ENCODE measurements at regions not wholly inside any gene's neighbourhood (a gene's known extent, or its start where the extent isn't known, plus 50 kb on each side); places are given as distances from the start of the nearest gene placed in this dataset.
A peak's percentile ranks its signal among the peaks of the same experiment; 100 is the strongest.

DNA sequence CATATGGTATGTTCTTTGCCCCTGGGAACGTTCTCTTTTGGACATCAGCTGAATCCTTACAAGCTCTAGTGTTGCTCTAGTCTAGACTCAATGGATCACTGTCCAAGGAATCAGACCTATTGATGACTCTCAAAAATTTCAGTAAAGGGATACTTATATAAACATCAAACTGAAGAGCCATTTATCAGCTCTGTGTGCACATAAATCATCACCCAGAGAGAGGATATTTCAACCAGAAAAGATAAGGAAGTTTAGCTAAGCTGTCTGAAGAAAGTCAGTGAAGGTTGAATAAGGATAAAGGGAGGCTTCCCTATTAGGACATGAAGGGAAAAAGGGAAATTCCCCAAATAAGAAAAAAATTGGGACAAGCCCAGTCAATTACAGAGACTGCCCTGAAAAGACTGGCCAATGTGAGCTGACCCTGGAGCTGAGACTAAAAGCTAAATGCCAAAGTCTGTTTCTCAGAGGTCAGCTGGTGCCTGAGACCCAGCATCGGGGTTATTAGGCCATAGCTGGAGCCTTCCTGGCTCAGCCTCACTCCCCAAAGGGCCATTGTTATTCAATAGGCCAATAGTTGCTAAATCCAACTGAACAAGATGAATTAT is 424.1 kb upstream of the THBS1 start:
- no peak for ATAC-seq

- no peak for ATAC-seq
These were observed 423.0 kb upstream of the THBS1 start for GRCh38 chr15:39157882-39158281.

GRCh38 chr15:39159833-39160232 is 421.0 kb upstream of the THBS1 start:
- no peak for ATAC-seq

DNA sequence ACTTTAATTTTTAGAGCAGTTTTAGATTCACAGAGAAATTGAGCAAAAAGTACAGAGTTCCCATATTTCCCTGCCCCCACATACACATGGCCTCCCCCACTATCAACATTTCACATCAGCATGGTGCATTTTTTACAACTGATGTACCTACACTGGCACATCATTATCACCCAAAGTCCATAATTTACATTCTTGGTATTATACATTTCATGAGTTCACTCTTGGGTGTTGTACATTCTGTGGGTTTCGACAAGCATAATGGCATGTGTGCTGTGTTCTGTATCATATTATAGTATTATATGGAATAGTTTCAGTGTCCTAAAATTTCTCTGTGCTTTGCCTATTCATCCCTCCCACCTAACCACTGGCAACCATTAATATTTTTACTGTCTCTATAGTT is 419.8 kb upstream of the THBS1 start:
- ATAC-seq, result no peak

GRCh38 chr15:39165020-39165706 is 415.7 kb upstream of the THBS1 start:
- no peak for ATAC-seq

- no peak for ATAC-seq
These were observed 413.5 kb upstream of the THBS1 start for GRCh38 chr15:39167164-39168058.

DNA sequence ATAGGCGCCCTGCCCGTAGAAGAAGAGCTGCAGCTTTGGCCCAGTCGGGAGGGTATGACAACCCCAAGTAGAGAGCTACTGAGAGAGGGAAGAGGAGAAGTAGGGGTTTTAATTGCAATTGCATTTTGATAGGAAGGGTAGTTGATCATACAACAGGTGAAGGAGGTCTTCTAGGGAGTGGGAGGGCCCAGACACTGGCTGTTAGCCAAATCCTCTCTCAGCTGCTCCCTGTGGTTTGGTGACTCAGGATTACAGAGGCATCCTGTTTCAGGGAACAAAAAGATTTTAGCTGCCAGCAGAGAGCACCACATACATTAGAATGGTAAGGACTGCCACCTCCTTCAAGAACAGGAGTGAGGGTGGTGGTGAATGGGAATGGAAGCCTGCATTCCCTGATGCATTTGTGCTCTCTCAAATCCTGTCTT is 408.9 kb upstream of the THBS1 start:
- ATAC-seq, result peak; percentile 94

DNA sequence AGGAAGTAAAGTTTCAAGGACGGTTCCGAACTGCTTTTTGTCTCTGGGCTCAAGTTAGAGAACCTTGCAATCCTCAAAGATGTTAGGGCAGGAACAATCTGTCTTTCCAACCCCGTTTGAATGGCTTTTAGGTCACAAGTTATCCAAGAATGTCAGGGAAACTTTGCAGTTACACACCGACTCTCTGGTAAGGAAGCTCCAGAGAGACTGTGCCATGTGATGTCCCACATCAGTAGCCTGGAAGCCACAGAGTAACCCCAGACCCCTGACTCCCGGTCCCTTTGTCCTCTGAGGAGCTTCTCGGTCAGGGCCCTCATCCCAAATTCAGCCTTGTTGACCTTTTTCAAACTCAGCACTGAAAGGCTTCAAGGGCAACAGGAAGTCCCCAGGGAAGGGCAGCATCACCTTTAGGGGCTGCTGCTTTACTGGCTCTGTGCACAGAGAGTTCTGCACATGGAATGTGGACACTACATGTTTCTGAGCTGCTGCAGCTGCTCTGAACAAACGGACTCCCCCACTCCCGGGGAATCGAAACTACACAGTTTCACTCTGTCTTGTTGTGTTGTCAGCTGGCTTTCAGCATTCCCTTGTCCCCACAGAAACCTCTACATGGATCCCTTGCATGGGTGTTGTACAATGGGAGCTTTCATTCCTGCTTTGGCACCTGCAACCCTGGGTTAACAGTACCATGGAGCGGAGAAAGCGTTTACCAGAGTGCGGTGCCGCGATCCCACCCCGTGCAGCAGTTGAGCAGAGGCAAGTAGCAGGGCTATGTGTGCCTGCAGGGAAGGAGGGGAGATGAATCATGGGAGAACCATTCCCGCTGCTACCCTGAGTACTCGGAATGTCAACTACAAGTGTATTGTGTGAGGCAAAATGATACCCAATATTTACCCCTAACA is 408.2 kb upstream of the THBS1 start:
- no peak for ATAC-seq

DNA sequence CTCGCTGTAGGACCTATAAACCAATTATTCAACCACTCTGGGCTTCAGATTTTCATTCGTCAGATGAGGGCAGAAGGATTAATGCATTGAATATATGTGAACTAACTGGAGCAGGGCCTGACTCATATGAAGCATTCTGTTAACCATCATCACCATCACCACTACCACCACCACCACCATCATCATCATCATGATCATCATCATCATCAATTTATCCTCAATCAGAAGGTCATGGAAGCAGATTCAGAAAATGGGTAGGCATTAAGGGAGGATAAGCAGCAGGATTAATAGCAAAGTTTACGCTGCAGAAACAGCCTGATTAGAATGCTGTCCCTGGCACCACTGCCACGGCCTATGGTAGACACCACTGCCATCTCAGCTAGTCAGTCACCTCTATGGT is 407.5 kb upstream of the THBS1 start:
- no peak for ATAC-seq

- no peak for ATAC-seq
These were observed 406.5 kb upstream of the THBS1 start for GRCh38 chr15:39174332-39174731.

DNA sequence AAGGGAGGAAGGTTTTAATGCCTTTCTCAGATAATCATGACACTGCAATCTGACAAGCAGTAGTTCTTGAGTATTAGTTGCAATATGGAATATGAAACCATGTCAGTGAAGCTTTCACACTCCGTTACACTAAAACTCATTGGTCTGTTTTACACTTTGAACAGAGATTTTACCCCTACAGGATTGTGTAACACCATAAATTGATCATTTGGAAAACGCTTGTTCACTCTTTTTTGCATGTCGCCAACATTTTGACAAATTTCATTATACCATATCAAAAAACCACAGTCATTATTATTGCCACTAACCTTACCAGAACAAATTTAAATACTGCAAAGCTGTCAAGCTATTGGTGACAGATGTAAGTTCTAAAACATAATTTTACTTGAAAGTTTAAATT is 404.8 kb upstream of the THBS1 start:
- ATAC-seq, result no peak

DNA sequence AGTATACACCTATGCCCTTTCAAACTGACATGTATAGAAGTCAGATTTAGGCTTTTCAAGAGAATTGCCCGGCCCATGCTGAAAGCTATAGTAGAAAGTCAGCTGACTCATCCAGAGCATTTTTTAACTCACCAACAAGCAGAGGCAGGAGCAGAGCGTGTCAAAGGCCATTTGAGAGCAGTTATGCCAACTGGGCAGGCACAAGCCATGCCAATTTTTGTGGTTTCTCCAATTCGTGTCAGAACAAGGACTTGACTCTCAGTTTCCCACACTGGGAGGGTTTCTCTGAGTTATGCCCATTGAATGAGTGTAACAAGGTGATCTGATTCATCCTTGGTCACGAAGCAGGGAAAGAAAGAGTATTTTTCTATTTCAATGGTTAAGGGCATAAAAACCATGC is 403.3 kb upstream of the THBS1 start:
- ATAC-seq, result peak; percentile 96

- ATAC-seq, result no peak
These were observed 400.8 kb upstream of the THBS1 start for GRCh38 chr15:39180030-39180429.

GRCh38 chr15:39180483-39180933 is 400.4 kb upstream of the THBS1 start:
- no peak for ATAC-seq

GRCh38 chr15:39181056-39181747 is 399.7 kb upstream of the THBS1 start:
- ATAC-seq, result no peak

- no peak for ATAC-seq
These were observed 398.9 kb upstream of the THBS1 start for GRCh38 chr15:39181940-39182339.

DNA sequence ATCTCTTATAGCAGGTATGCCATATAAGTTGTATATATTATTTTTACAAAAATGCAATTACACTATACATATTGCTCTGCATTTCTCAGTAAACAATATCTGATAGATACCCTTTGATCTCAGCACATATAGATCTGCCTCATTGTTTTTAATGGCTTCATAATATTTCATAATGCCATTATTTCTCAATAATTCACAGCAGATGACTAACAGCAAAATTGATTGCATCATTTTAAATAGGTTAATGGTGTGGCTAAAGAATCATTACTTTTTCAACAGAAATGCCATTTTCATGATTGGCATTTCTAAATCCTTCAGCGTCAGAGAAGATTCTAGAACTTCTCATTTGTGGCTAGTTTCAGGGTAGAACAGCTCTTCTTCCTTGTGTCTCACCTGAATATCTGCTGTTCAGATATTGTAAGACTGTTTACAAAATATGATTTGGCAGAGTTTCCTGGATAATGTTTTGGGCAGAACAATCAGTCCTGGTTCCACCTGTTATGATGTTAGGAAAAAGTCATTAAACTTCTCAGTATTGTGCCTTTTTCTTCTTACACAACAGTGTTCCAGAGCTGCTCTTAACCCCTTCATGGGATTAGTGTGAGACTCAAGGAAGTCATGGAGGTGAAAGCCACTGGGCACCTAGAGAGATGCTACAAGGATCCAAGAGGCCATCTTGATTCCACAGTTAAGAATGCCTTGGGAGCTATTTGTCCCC is 397.6 kb upstream of the THBS1 start:
- ATAC-seq, result peak; percentile 34

GRCh38 chr15:39184701-39185390 is 396.0 kb upstream of the THBS1 start:
- ATAC-seq, result peak; percentile 19

DNA sequence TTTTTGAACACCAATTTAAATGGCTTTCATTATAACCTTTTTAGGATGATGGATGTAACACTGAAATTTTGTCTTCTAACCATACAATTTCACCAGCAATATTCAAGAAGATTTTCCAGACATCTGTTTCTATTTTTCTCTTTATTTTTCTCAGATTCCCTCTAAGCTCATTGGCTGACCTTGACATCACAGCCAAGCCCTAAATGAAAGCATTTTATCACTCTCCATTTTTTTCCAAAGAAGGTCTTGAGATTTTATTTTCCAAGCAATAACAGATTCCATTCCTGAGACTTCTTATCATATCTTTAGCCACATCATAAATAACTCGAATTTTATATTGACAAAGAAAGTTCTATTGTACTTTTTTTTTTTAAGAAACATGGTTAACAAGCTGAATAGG is 392.6 kb upstream of the THBS1 start:
- ATAC-seq, result no peak

DNA sequence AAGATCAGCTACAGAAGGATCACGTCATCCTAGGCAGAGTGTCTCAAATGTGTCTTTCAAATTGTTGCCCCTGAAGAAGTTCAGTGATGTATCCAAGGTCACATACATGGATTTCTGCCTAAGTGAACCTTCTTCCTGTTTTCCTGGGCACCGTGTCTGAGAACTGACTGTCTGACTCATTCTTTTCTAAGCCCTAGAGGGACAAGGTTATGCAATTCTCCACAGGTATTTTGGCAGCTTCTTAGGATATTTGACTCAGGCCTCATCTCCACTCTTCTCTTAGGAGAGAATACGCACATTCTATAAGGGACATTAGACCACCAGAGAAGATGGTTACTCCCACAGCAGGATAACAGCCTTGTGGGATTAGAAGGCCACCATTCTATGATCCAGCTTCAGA is 391.9 kb upstream of the THBS1 start:
- ATAC-seq, result peak; percentile 92
